ENCODE measurements at regions not wholly inside any gene's neighbourhood (a gene's known extent, or its start where the extent isn't known, plus 50 kb on each side); places are given as distances from the start of the nearest gene placed in this dataset.
A peak's percentile ranks its signal among the peaks of the same experiment; 100 is the strongest.

DNA sequence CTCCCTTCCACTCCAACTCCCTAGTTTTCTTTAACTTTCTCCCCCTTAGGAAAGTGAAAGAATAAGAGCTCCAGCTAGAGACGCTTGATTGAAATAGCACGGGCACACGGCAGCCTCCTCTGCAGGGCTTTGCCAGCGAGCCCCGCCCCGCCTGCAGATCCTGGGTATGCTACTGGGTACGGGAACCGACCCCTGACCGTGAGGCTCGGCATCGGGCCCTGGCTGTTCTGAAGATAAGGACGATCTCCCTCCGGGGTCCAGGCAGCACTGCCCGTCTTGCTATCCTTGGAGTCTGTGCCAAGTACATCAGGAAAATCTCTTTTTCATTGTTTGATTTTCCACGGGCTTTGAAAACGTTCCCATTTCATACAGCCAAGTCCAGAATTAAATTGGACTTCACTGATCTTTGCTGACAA lies 284.5 kb downstream of the MTX2 start:
- ChIA-PET CTCF (interaction anchor here (0.6 to 2.2 kb wide), 19 partner anchors 11 to 1856 kb away, joined by 3 to 17 read pairs (median 3); no protein-coding TSS in a partner anchor), POLR2A (interaction anchor here (1.1 to 1.9 kb wide), 6 partner anchors 13 to 417 kb away, joined by 3 to 13 read pairs (median 6); no protein-coding TSS in a partner anchor)
- no peak for TF ChIP-seq ZNF384 (IDR thresholded peaks at IDR 0.05)
- DNase-seq (ENCODE audit: extremely low spot score) = peak; percentile 17

DNA sequence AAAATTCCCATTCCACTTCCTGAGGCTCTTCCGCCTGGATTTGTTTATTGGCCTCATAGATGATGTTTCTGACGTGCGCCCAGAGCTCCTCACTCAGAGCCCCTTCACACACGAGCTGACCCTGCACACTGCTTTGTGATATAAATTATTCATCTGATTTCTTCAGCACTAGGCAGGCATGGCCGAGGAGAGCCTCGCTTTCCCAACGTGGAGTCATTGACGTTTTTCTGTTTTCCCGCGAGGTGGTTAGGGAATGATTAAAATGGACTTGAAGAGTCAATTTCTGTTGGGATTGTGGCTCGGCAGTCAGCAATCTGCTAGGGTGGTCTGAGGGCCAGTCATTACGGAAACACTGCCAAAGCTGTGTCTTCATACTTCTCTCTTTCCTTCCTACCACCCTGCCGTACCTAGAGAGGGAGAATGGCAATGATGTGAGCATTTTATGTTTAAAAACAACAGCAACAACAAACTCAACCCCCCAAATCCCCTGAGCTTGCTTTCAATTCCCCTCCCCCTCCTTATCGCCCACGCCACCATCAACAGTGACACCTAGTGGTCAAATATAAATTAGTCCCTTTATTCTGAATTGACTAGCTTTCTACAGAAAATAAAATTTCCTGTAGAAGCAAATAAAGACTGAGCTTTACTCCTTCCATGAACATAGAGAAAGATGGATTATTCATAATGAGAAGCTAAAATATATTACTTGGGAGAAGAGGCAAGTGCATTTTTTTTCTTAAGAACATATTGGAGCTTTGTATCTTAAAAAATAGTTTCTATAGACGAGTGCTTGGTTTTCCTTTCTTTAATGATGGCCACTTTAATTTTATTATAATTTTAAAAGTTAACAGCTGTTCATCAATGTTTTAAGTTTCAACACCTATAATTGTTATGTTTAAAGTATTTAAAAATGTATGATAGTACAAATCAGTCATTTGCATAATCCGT lies 285.1 kb downstream of the MTX2 start:
- ChIA-PET POLR2A (interaction anchor here (0.7 to 1.9 kb wide), 8 partner anchors 12 to 417 kb away, joined by 3 to 13 read pairs (median 5); no protein-coding TSS in a partner anchor), CTCF (interaction anchor here (0.6 to 2.2 kb wide), 20 partner anchors 10 to 1857 kb away, joined by 3 to 17 read pairs (median 3); no protein-coding TSS in a partner anchor)
- peak; percentile 65 for DNase-seq (ENCODE audit: extremely low spot score)
- TF ChIP-seq FOXA1 (IDR thresholded peaks at IDR 0.05) (no peak), SUZ12 (IDR thresholded peaks at IDR 0.05) (no peak), BHLHE40 (IDR thresholded peaks at IDR 0.05; ENCODE audit: borderline replicate concordance) (no peak), NFRKB (IDR thresholded peaks at IDR 0.05) (no peak), L3MBTL2 (conservative IDR thresholded peaks at IDR 0.05) (peak; percentile 42; the same call in 1 of the 2 replicates)

- TF ChIP-seq ARNT (IDR thresholded peaks at IDR 0.05) = no peak
- TF ChIP-seq FOXK2 (IDR thresholded peaks at IDR 0.05) = no peak
- TF ChIP-seq CTBP1 (IDR thresholded peaks at IDR 0.05; ENCODE audit: borderline replicate concordance) = no peak
- TF ChIP-seq HDGF (IDR thresholded peaks at IDR 0.05; ENCODE audit: borderline replicate concordance) = no peak
- TF ChIP-seq SUZ12 (IDR thresholded peaks at IDR 0.05) = no peak
- no peak for TF ChIP-seq FOXM1 (IDR thresholded peaks at IDR 0.05; ENCODE audit: borderline replicate concordance)
- TF ChIP-seq PKNOX1 (IDR thresholded peaks at IDR 0.05) = no peak
- TF ChIP-seq SP1 (IDR thresholded peaks at IDR 0.05) = no peak
- TF ChIP-seq BHLHE40 (IDR thresholded peaks at IDR 0.05; ENCODE audit: borderline replicate concordance) = no peak
- TF ChIP-seq TARDBP (IDR thresholded peaks at IDR 0.05) = no peak
- no peak for TF ChIP-seq NFRKB (IDR thresholded peaks at IDR 0.05)
- no peak for TF ChIP-seq ELF4 (IDR thresholded peaks at IDR 0.05)
- TF ChIP-seq LEF1 (IDR thresholded peaks at IDR 0.05; ENCODE audit: borderline replicate concordance) = no peak
- no peak for TF ChIP-seq FOXA1 (IDR thresholded peaks at IDR 0.05)
- no peak for TF ChIP-seq ZNF384 (IDR thresholded peaks at IDR 0.05)
- CTCF ChIA-PET = interaction anchor here (0.6 to 2.2 kb wide), 11 partner anchors 10 to 428 kb away, joined by 3 to 17 read pairs (median 4); no protein-coding TSS in a partner anchor
- no peak for DNase-seq (ENCODE audit: extremely low spot score)
- POLR2A ChIA-PET = interaction anchor here (0.7 to 1.9 kb wide), 7 partner anchors 12 to 418 kb away, joined by 3 to 13 read pairs (median 6); no protein-coding TSS in a partner anchor
These were observed 285.9 kb downstream of the MTX2 start for GRCh38 chr2:176555112-176555511.

GRCh38 chr2:176555781-176556180 lies 286.5 kb downstream of the MTX2 start:
- CTCF ChIA-PET = interaction anchor here (0.6 kb wide), 1 partner anchor 378 kb away, joined by 4 read pairs; no protein-coding TSS in a partner anchor
- POLR2A ChIA-PET = no interaction called here
- no peak for DNase-seq (ENCODE audit: extremely low spot score)
- TF ChIP-seq LEF1 (IDR thresholded peaks at IDR 0.05; ENCODE audit: borderline replicate concordance) = no peak
- TF ChIP-seq ELF4 (IDR thresholded peaks at IDR 0.05) = no peak
- TF ChIP-seq SP1 (IDR thresholded peaks at IDR 0.05) = no peak
- no peak for TF ChIP-seq FOXM1 (IDR thresholded peaks at IDR 0.05; ENCODE audit: borderline replicate concordance)
- TF ChIP-seq BHLHE40 (IDR thresholded peaks at IDR 0.05; ENCODE audit: borderline replicate concordance) = no peak

DNA sequence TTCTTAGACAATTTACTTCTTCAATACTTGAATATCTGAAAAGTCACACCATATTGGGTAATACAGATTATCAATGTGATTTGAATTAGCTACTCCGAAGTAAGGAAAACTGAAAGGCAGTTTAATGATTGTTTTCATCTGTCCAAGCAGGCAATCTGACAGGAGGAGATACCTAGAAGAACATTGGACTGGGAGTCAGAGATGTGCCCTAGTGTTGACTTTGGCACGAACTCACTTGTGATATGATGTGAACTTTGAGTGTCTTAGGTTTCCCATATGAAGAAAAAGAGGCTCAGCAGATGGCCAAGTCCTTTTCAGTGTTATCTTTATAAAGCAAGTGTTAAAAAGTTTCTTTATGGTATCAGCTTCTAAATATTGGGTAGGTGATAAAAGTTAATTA lies 287.1 kb downstream of the MTX2 start:
- no peak for TF ChIP-seq SUZ12 (IDR thresholded peaks at IDR 0.05)
- no peak for TF ChIP-seq FOXA1 (IDR thresholded peaks at IDR 0.05)
- TF ChIP-seq BHLHE40 (IDR thresholded peaks at IDR 0.05; ENCODE audit: borderline replicate concordance) = no peak
- TF ChIP-seq ZNF384 (IDR thresholded peaks at IDR 0.05) = no peak
- no peak for TF ChIP-seq L3MBTL2 (conservative IDR thresholded peaks at IDR 0.05)
- no peak for TF ChIP-seq HDGF (IDR thresholded peaks at IDR 0.05; ENCODE audit: borderline replicate concordance)
- TF ChIP-seq ARNT (IDR thresholded peaks at IDR 0.05) = no peak
- TF ChIP-seq SP1 (IDR thresholded peaks at IDR 0.05) = no peak
- TF ChIP-seq PKNOX1 (IDR thresholded peaks at IDR 0.05) = no peak
- TF ChIP-seq CTBP1 (IDR thresholded peaks at IDR 0.05; ENCODE audit: borderline replicate concordance) = no peak
- no peak for TF ChIP-seq FOXM1 (IDR thresholded peaks at IDR 0.05; ENCODE audit: borderline replicate concordance)
- TF ChIP-seq NFRKB (IDR thresholded peaks at IDR 0.05) = no peak
- no peak for TF ChIP-seq LEF1 (IDR thresholded peaks at IDR 0.05; ENCODE audit: borderline replicate concordance)
- no peak for TF ChIP-seq ELF4 (IDR thresholded peaks at IDR 0.05)
- no peak for TF ChIP-seq FOXK2 (IDR thresholded peaks at IDR 0.05)
- TF ChIP-seq TARDBP (IDR thresholded peaks at IDR 0.05) = no peak
- ChIA-PET CTCF (interaction anchor here (0.6 to 0.7 kb wide), 2 partner anchors 379 to 415 kb away, joined by 3 to 4 read pairs; no protein-coding TSS in a partner anchor), POLR2A (no interaction called here)
- no peak for DNase-seq (ENCODE audit: extremely low spot score)

- ChIA-PET CTCF (no interaction called here), POLR2A (no interaction called here)
- TF ChIP-seq NFRKB (IDR thresholded peaks at IDR 0.05) (no peak), SP1 (IDR thresholded peaks at IDR 0.05) (no peak)
- no peak for DNase-seq (ENCODE audit: extremely low spot score)
These were observed 288.6 kb downstream of the MTX2 start for GRCh38 chr2:176557821-176558220.

All from HEK293T (cell line).